SHP77 (cell line): ENCODE measurements at regions not wholly inside any gene's neighbourhood (a gene's known extent, or its start where the extent isn't known, plus 50 kb on each side); places are given as distances from the start of the nearest gene placed in this dataset.

ENCODE experiments used
- DNase-seq, 2 experiments: peaks; one replicate each; lab custom pipeline; 2025; lab: John Stamatoyannopoulos, UW

- no peak for DNase-seq
Measured at GRCh38 chr11:13869398-13869886, 93.1 kb upstream of the SPON1 start.

- no peak for DNase-seq
Measured at GRCh38 chr11:13874597-13874996, 87.9 kb upstream of the SPON1 start.

GRCh38 chr11:13875643-13876042 is 86.9 kb upstream of the SPON1 start:
- no peak for DNase-seq

GRCh38 chr11:13876423-13876822 is 86.1 kb upstream of the SPON1 start:
- no peak for DNase-seq

GRCh38 chr11:13878077-13878476 is 84.4 kb upstream of the SPON1 start:
- DNase-seq, result no peak

- no peak for DNase-seq
Measured at GRCh38 chr11:13880634-13881033, 81.9 kb upstream of the SPON1 start.

- no peak for DNase-seq
Measured at GRCh38 chr11:13881226-13881905, 81.2 kb upstream of the SPON1 start.

GRCh38 chr11:13883042-13883441 is 79.5 kb upstream of the SPON1 start:
- DNase-seq, result peak in 1 of 2 experiments; percentile 25

- DNase-seq, result no peak
Measured at GRCh38 chr11:13883589-13883988, 78.9 kb upstream of the SPON1 start.

- no peak for DNase-seq
Measured at GRCh38 chr11:13884158-13884799, 78.2 kb upstream of the SPON1 start.

GRCh38 chr11:13885083-13885482 is 77.4 kb upstream of the SPON1 start:
- no peak for DNase-seq

GRCh38 chr11:13889552-13890249 is 72.8 kb upstream of the SPON1 start:
- DNase-seq, result peak; percentile 23 to 43

- peak; percentile 66 to 71 for DNase-seq
Measured at GRCh38 chr11:13891911-13892310, 70.6 kb upstream of the SPON1 start.

GRCh38 chr11:13896175-13896980 is 66.1 kb upstream of the SPON1 start:
- no peak for DNase-seq

GRCh38 chr11:13896981-13897353 is 65.6 kb upstream of the SPON1 start:
- no peak for DNase-seq

GRCh38 chr11:13897646-13898276 is 64.8 kb upstream of the SPON1 start:
- no peak for DNase-seq

GRCh38 chr11:13899603-13900002 is 62.9 kb upstream of the SPON1 start:
- no peak for DNase-seq

- no peak for DNase-seq
Measured at GRCh38 chr11:13902523-13902922, 60.0 kb upstream of the SPON1 start.

- DNase-seq, result no peak
Measured at GRCh38 chr11:13905137-13905781, 57.3 kb upstream of the SPON1 start.

- DNase-seq, result no peak
Measured at GRCh38 chr11:13907678-13908077, 54.8 kb upstream of the SPON1 start.

GRCh38 chr11:13908535-13908934 is 54.0 kb upstream of the SPON1 start:
- no peak for DNase-seq
